ENCODE measurements at regions not wholly inside any gene's neighbourhood (a gene's known extent, or its start where the extent isn't known, plus 50 kb on each side); places are given as distances from the start of the nearest gene placed in this dataset.

- WGBS (ENCODE audit: extremely low coverage, insufficient read length, low lambda C conversion rate), result no CpG with 5 or more reads among the region's 1 CpG
- Histone ChIP-seq H3K23me2 (ENCODE audit: insufficient read length, low read depth, low read length, poor library complexity, severe bottlenecking) (no peaks in the 10 kb centered on the region), H2BK20ac (ENCODE audit: low read depth, low read length, poor library complexity, severe bottlenecking) (no peak overlapping the region), H3K79me2 (ENCODE audit: insufficient read depth, low read length) (no peaks in the 10 kb centered on the region; the same call in 1 of the 2 replicates), H3K4me2 (ENCODE audit: insufficient read depth, insufficient read length, low read length) (no peak overlapping the region), H3K27me3 (ENCODE audit: insufficient read depth, low read length) (no peaks in the 10 kb centered on the region), H4K20me1 (ENCODE audit: control insufficient read depth, insufficient read depth, insufficient read length) (no peaks in the 10 kb centered on the region), H3K14ac (ENCODE audit: insufficient read depth, low read length) (no peak overlapping the region), H4K91ac (ENCODE audit: insufficient read length, low read depth, low read length) (no peak overlapping the region), H3K4me1 (ENCODE audit: insufficient read depth, low read length) (peaks cover 2% of the 10 kb centered on the region; the same call in 1 of the 2 replicates), H2AFZ (ENCODE audit: low read length) (no peak overlapping the region), H4K8ac (replicated peaks; ENCODE audit: insufficient read length, low read depth, low read length) (no peak overlapping the region), H2BK5ac (ENCODE audit: insufficient read length, low read length) (no peak overlapping the region), H3K23ac (ENCODE audit: insufficient read length, low read depth, low read length) (no peak overlapping the region), H3K18ac (ENCODE audit: insufficient read length, low read depth, low read length) (no peak overlapping the region), H3K56ac (ENCODE audit: insufficient read length, low read depth, low read length) (no peak overlapping the region), H3K9me3 (ENCODE audit: control insufficient read depth, low read depth, low read length) (no peaks in the 10 kb centered on the region), H3K9ac (ENCODE audit: extremely low read depth, insufficient read length, low read length) (no peak overlapping the region), H2BK120ac (ENCODE audit: low read depth, low read length, poor library complexity, severe bottlenecking) (no peak overlapping the region), H2BK12ac (ENCODE audit: insufficient read length, low read depth, low read length) (no peak overlapping the region), H3K79me1 (ENCODE audit: insufficient read depth, low read depth, low read length, poor library complexity, severe bottlenecking) (no peaks in the 10 kb centered on the region), H4K5ac (ENCODE audit: insufficient read length, low read depth, low read length) (no peak overlapping the region), H2BK15ac (ENCODE audit: low read depth, low read length) (no peak overlapping the region), H3K4ac (ENCODE audit: low read depth, low read length) (no peak overlapping the region), H3T11ph (ENCODE audit: low read length) (no peak overlapping the region), H2AK5ac (ENCODE audit: insufficient read length, low read length) (no peak overlapping the region), H3K27ac (ENCODE audit: insufficient read length, low read depth, low read length) (no peak overlapping the region)
- Mint-ChIP-seq H3K4me3 (no peak overlapping the region), H3K36me3 (ENCODE audit: insufficient read depth in 1 of 3, low read depth in 3 of 3) (peaks cover 0 to 22% (median 7%) of the 10 kb centered on the region in 3 experiments; a peak in 5 of 7 replicates), H3K27ac (no peak overlapping the region), H3K27me3 (ENCODE audit: low read depth) (peaks cover 3% of the 10 kb centered on the region), H3K9me3 (peaks cover 0 to 4% of the 10 kb centered on the region in 2 experiments; a peak in 2 of 5 replicates), H3K4me1 (peaks cover 26 to 32% of the 10 kb centered on the region in 2 experiments)
- TF ChIP-seq CTCF (conservative IDR thresholded peaks at IDR 0.05), result no peak
- DNase-seq, result no peak
Measured at GRCh38 chr4:56224641-56225040, 162.7 kb downstream of the AASDH start.

Measured in H9 (cell line).